ENCODE measurements at regions not wholly inside any gene's neighbourhood (a gene's known extent, or its start where the extent isn't known, plus 50 kb on each side); places are given as distances from the start of the nearest gene placed in this dataset.

DNA sequence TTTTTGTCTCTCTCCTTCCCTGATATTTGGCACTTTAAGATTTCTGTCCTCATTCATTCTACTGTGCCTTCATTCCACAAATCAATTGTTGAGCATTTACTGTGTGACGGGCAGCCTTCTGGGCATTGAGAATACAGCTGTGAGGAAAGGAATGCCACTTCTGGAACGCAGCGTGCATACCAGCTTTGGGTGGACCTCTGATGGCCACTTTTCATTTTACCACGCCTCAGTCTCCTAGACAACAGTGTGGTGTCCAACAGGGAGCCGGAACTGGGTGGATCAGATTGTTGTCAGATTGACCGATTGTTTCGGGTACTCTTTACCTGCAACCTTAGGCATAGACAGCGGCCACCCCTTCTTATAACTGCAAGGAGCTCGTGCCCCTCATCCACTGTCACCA, 222.7 kb upstream of the DPP6 start:
- H2AFZ ChIP-seq (ENCODE audit: low read depth, low read length) = no peak overlapping the region
- no peak for TF ChIP-seq EZH2 (IDR thresholded peaks at IDR 0.05; ENCODE audit: insufficient read depth, low read length)
- TF ChIP-seq, protein P1, sequence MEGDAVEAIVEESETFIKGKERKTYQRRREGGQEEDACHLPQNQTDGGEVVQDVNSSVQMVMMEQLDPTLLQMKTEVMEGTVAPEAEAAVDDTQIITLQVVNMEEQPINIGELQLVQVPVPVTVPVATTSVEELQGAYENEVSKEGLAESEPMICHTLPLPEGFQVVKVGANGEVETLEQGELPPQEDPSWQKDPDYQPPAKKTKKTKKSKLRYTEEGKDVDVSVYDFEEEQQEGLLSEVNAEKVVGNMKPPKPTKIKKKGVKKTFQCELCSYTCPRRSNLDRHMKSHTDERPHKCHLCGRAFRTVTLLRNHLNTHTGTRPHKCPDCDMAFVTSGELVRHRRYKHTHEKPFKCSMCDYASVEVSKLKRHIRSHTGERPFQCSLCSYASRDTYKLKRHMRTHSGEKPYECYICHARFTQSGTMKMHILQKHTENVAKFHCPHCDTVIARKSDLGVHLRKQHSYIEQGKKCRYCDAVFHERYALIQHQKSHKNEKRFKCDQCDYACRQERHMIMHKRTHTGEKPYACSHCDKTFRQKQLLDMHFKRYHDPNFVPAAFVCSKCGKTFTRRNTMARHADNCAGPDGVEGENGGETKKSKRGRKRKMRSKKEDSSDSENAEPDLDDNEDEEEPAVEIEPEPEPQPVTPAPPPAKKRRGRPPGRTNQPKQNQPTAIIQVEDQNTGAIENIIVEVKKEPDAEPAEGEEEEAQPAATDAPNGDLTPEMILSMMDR (IDR thresholded peaks at IDR 0.05; ENCODE audit: insufficient read depth, low read depth, low read length) = no peak
- Mint-ChIP-seq H3K4me3 (ENCODE audit: unreplicated experiment) (no peak overlapping the region), H3K4me1 (ENCODE audit: low read depth, unreplicated experiment) (no peaks in the 10 kb centered on the region), H3K36me3 (ENCODE audit: low read depth, unreplicated experiment) (no peaks in the 10 kb centered on the region), H3K27ac (ENCODE audit: unreplicated experiment) (no peak overlapping the region), H3K27me3 (ENCODE audit: low read depth, unreplicated experiment) (no peaks in the 10 kb centered on the region), H3K9me3 (ENCODE audit: unreplicated experiment) (peaks cover 10% of the 10 kb centered on the region)
- FAIRE-seq (no peak), DNase-seq (ENCODE audit: low read depth) (no peak)
- H3K4me3 ChIP-seq (ENCODE audit: insufficient read depth, low read depth, low read length) = no peak overlapping the region
- no peak overlapping the region for H3K27ac ChIP-seq (ENCODE audit: low read depth, low read length)
- H3K27me3 ChIP-seq (ENCODE audit: insufficient read depth, low read length) = no peaks in the 10 kb centered on the region
- H3K9ac ChIP-seq (ENCODE audit: low read length) = no peak overlapping the region
- H3K4me1 ChIP-seq (ENCODE audit: insufficient read depth, low read length) = no peaks in the 10 kb centered on the region
- peaks cover 5% of the 10 kb centered on the region for H3K9me3 ChIP-seq (ENCODE audit: insufficient read depth, low read depth, low read length)
- H3K36me3 ChIP-seq (ENCODE audit: insufficient read depth, low read length) = no peaks in the 10 kb centered on the region
- no peaks in the 10 kb centered on the region for H4K20me1 ChIP-seq (ENCODE audit: insufficient read depth, low read length)
- no peak overlapping the region for H3K4me2 ChIP-seq (ENCODE audit: low read length)
- no peaks in the 10 kb centered on the region for H3K79me2 ChIP-seq (ENCODE audit: insufficient read depth, low read length)

DNA sequence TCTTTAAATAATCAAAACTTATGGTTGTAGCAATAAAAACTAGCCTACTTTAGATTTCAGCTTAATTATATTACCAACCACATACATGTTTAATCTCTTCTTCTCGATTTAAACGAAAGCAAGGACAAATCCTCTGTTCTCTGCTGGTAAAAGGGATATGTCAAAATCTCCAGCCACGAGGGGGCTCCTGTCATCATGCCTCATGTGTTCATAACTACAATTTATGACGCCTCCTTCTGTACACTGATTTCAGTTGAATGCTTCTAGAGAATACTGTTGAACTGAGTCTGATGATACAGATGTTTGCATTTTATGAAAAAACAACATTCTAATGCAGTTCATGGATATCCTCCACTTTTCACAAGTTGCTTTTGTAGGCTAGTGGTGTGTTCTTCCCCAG, 220.0 kb upstream of the DPP6 start:
- H3K27ac ChIP-seq (ENCODE audit: low read depth, low read length) = no peak overlapping the region
- H3K4me2 ChIP-seq (ENCODE audit: low read length) = no peak overlapping the region
- H3K27ac Mint-ChIP-seq (ENCODE audit: unreplicated experiment) = no peak overlapping the region
- H3K4me1 ChIP-seq (ENCODE audit: insufficient read depth, low read length) = no peaks in the 10 kb centered on the region
- no peaks in the 10 kb centered on the region for H3K27me3 Mint-ChIP-seq (ENCODE audit: low read depth, unreplicated experiment)
- DNase-seq (ENCODE audit: low read depth) = no peak
- H3K9me3 ChIP-seq (ENCODE audit: insufficient read depth, low read depth, low read length) = peaks cover 5% of the 10 kb centered on the region
- no peaks in the 10 kb centered on the region for H3K4me1 Mint-ChIP-seq (ENCODE audit: low read depth, unreplicated experiment)
- no peaks in the 10 kb centered on the region for H3K36me3 ChIP-seq (ENCODE audit: insufficient read depth, low read length)
- TF ChIP-seq, protein P1 (IDR thresholded peaks at IDR 0.05; ENCODE audit: insufficient read depth, low read depth, low read length) = no peak
- no peak for TF ChIP-seq EZH2 (IDR thresholded peaks at IDR 0.05; ENCODE audit: insufficient read depth, low read length)
- H4K20me1 ChIP-seq (ENCODE audit: insufficient read depth, low read length) = no peaks in the 10 kb centered on the region
- no peaks in the 10 kb centered on the region for H3K79me2 ChIP-seq (ENCODE audit: insufficient read depth, low read length)
- no peak overlapping the region for H3K4me3 ChIP-seq (ENCODE audit: insufficient read depth, low read depth, low read length)
- H3K27me3 ChIP-seq (ENCODE audit: insufficient read depth, low read length) = no peaks in the 10 kb centered on the region
- peaks cover 8% of the 10 kb centered on the region for H3K9me3 Mint-ChIP-seq (ENCODE audit: unreplicated experiment)
- FAIRE-seq = no peak
- H3K36me3 Mint-ChIP-seq (ENCODE audit: low read depth, unreplicated experiment) = no peaks in the 10 kb centered on the region
- H3K4me3 Mint-ChIP-seq (ENCODE audit: unreplicated experiment) = no peak overlapping the region
- H3K9ac ChIP-seq (ENCODE audit: low read length) = no peak overlapping the region
- H2AFZ ChIP-seq (ENCODE audit: low read depth, low read length) = no peak overlapping the region

DNA sequence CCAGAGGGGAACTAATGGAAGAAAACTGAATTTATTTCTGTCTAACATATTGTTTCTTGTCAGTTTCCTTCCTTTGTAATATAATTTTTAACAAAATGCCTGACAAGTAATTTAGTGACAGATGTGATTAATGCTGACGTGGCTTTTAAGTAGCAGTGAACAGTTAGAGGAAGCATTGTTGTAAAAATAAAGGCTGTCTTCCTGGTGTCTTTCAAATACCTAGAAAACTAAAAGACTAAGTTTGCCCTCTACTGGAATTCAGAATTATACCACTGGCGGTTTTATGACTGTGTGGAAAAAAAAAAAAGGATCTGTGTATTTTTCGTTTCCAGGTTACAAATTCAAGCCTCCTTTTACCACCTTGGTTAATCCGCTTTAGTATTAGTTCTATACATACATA, 217.1 kb upstream of the DPP6 start:
- peaks cover 5% of the 10 kb centered on the region for H3K9me3 Mint-ChIP-seq (ENCODE audit: unreplicated experiment)
- H3K79me2 ChIP-seq (ENCODE audit: insufficient read depth, low read length) = no peaks in the 10 kb centered on the region
- no peak overlapping the region for H3K4me3 Mint-ChIP-seq (ENCODE audit: unreplicated experiment)
- H3K36me3 Mint-ChIP-seq (ENCODE audit: low read depth, unreplicated experiment) = no peaks in the 10 kb centered on the region
- H3K4me3 ChIP-seq (ENCODE audit: insufficient read depth, low read depth, low read length) = no peak overlapping the region
- H3K4me1 ChIP-seq (ENCODE audit: insufficient read depth, low read length) = no peaks in the 10 kb centered on the region
- no peak overlapping the region for H3K27ac Mint-ChIP-seq (ENCODE audit: unreplicated experiment)
- H3K36me3 ChIP-seq (ENCODE audit: insufficient read depth, low read length) = no peaks in the 10 kb centered on the region
- no peak overlapping the region for H3K4me2 ChIP-seq (ENCODE audit: low read length)
- H3K9me3 ChIP-seq (ENCODE audit: insufficient read depth, low read depth, low read length) = no peaks in the 10 kb centered on the region
- FAIRE-seq (no peak), DNase-seq (ENCODE audit: low read depth) (no peak)
- no peak overlapping the region for H3K27ac ChIP-seq (ENCODE audit: low read depth, low read length)
- H3K9ac ChIP-seq (ENCODE audit: low read length) = no peak overlapping the region
- H3K4me1 Mint-ChIP-seq (ENCODE audit: low read depth, unreplicated experiment) = no peaks in the 10 kb centered on the region
- no peaks in the 10 kb centered on the region for H3K27me3 Mint-ChIP-seq (ENCODE audit: low read depth, unreplicated experiment)
- no peaks in the 10 kb centered on the region for H4K20me1 ChIP-seq (ENCODE audit: insufficient read depth, low read length)
- H3K27me3 ChIP-seq (ENCODE audit: insufficient read depth, low read length) = no peaks in the 10 kb centered on the region
- no peak for TF ChIP-seq EZH2 (IDR thresholded peaks at IDR 0.05; ENCODE audit: insufficient read depth, low read length)
- TF ChIP-seq, protein P1 (IDR thresholded peaks at IDR 0.05; ENCODE audit: insufficient read depth, low read depth, low read length) = no peak
- no peak overlapping the region for H2AFZ ChIP-seq (ENCODE audit: low read depth, low read length)
